ENCODE measurements at regions not wholly inside any gene's neighbourhood (a gene's known extent, or its start where the extent isn't known, plus 50 kb on each side); places are given as distances from the start of the nearest gene placed in this dataset.
"Not testable (repeated sequence)": the region's sequence is repeated elsewhere in the genome, so short reads cannot be mapped to it uniquely, and the experiment has no call there.

DNA sequence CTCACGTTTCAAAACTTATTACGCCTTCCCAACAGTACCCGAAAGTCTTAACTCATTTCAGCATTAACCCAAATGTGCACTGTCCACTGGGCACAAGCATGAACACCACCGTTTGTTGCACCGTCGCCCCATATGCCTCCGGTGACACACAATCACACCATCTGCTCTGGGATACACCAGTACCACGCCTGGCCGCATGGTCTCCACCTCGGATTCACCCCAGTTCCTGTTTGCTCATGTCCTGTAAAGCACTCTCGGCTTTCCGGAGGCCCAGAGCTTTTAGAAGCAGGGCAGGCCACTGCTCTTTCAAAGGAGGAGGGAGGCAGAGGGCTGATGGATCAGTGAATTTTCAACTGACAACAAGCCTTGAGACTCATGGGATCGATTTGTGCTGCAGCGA is 1570.0 kb upstream of the DEFB115 start:
- DNase-seq (ENCODE audit: low read depth in 2 of 2) = no peak

DNA sequence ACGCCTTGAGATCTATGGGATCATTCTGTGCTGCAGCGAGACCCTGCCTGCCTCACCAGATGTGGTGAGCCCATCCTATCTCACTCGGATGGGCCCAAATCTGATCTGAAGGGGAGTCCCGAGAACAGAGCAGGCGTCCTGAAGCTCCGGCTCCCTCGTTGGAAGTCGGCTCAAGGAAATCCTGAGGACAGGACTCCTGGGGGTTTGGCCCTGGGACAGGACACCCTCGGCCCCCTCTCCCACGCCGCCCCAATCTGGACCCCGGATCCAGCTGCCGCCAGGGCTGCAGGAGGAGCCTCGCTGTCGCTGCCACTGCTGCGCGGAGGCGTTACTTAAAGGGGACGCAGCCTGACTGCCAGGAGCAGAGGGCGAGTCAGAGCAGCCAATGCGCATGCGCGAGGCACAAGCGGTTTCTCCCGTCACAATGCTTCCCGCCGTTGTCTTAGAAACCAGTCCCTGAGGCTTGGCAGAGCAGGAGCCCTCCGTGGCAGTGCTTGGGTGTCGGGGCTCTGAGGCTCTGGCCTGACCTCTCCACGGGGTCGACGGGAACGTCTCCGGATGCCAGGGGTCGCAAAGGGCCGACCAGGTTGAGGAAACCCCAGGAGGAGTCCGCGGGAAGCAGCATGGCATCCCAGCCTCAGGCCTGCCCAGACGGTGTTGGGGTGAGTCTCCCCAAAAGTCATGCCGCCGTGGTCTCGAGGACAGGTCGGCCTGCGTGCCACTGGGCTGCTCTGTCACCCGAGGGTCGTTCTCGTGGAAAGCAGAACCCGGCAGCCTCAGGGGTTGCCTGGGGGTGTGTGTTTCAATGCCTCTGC is 1567.8 kb upstream of the DEFB115 start:
- DNase-seq (ENCODE audit: low read depth in 2 of 2) = peak in 1 of 2 donors; percentile 20

DNA sequence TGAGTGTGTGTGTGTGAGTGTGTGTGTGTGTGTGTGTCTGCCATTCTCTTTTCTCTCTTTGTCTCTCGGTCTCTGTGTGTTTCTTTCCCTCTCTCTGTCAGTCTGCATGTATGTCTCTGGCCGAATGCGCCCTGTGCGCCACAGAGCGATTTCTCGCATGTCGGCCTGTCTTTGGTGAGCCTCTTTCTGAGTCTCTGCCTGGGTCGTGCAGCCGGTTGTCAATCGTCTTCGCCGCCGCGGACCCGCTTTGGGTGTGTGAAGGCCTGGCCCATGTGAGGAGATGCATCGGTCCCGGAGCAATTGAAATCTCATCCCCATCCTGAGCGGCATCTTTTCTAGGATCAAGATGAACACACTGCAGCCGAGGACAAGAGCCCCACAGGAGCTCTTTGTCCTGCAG is 1567.2 kb upstream of the DEFB115 start:
- DNase-seq (ENCODE audit: low read depth in 2 of 2) = no peak

DNA sequence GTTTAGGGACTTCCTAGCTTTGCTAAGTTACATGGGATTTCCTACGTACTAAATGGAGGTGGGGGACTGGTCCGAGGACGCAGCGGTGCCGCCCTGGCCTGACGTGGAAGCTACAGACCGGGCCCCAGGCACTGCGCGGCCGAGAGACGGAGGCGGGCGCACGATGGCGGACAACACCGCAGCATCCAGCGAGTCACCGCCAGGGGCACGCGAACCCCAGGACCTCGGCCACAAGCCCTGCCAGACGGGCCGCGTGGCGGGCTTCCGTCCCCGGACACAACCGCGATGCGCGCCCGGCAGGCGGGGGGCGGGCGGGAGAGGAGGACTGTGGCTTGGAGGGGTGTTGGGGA is 1516.9 kb upstream of the DEFB115 start:
- DNase-seq (ENCODE audit: low read depth in 2 of 2) = no peak

DNA sequence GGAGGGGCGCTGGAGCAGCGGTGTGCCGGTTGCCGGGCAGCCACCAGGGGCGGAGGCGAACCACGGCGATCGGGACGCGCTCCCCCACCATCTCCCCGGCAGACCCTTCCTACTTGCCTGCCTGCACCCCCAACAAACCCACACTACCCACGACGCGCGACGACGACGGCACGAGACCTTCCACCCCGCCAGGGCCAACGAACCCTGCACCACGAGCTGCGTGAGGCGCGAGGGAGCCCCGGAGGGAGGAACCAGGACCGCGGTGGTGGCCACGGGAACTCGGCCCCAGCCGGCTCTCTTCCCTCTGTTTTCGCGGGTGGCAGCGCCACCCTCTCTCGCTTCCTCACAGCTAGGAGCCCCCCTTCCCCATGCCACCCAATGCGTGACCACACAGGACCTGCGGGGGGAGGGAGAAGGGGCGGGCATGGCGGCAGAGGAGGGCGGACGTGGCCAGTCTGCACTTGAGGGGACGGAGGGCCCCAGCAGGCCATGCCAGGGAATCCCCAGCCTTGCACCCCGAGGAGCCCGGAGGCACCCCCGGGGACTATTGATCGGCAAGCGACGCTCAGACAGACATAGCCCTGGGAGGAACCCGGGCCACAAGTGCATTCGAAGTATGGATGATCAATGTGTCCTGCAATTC is 1516.4 kb upstream of the DEFB115 start:
- no peak for DNase-seq (ENCODE audit: low read depth in 2 of 2)

DNA sequence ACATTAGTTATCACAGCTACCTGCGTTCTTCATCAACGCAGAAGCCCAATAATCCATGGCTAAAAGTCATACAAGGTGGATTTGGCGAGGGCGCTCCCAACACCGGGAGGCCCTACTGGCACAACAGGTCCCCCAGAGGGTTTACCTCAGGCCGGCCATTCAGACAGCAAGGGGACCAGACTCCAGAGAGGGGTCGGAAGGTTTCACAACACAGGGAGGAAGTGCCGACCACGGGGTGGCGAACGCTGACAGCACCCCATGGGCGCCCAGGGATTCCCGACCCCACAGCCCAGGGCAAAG is 1515.9 kb upstream of the DEFB115 start:
- DNase-seq (ENCODE audit: low read depth in 2 of 2) = no peak

DNA sequence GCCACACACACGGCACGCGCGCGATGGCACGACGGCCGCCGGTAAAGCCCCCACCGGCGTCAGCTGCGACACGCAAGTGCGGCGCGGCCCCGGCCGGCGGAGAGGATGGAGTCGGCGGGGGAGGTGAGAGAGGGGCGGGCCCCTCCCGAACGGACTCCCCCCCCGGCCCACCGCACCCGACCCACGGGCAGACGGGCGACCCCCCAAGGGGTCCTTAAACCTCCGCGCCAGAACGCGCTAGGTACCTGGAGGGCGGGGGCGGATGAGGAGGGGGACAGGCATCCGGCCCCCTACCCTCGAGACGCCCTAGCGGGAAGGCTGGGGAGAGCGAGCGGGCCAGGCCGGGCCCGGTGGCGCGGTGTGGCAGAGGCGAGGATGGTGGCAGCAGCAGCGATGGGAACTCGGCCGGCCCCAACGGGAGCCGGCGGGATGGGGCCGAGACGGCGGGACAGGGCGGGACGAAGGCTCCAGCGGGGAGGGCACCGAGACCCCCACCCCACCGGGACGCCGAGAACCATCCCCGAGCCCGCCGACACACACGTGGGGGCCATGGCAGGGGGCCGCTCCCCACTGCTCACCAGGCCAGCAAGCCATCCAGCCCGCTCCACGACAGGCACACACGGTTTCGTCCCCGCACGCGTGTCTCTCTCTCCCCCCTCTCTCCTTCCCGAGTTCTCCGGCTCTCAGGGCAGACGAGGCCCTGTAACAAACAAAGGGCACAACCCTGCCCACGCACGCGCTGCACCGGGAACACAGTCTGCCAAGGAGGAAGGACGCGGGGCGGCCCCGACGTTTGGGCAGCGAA is 1515.4 kb upstream of the DEFB115 start:
- no peak for DNase-seq (ENCODE audit: low read depth in 2 of 2)

DNA sequence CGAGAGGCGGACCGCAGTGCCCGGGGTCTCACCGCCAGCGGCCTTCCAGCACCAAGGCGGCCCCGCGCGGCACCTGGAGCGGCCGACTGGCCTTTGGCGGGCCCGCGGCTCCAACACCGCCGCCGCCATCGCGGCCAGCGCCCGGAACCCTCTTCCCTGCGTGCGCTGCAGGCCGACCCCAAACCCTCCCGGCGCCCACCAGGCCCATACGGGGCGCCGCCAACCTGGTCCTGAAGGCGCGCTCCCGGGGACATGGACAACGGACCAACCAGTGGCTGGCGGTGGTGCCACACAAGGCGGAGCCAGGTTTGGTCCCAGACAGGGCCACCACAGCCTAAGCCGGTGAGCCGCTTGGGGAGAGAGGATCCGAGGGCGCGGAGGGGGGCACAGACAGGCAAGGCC is 1514.8 kb upstream of the DEFB115 start:
- no peak for DNase-seq (ENCODE audit: low read depth in 2 of 2)

DNA sequence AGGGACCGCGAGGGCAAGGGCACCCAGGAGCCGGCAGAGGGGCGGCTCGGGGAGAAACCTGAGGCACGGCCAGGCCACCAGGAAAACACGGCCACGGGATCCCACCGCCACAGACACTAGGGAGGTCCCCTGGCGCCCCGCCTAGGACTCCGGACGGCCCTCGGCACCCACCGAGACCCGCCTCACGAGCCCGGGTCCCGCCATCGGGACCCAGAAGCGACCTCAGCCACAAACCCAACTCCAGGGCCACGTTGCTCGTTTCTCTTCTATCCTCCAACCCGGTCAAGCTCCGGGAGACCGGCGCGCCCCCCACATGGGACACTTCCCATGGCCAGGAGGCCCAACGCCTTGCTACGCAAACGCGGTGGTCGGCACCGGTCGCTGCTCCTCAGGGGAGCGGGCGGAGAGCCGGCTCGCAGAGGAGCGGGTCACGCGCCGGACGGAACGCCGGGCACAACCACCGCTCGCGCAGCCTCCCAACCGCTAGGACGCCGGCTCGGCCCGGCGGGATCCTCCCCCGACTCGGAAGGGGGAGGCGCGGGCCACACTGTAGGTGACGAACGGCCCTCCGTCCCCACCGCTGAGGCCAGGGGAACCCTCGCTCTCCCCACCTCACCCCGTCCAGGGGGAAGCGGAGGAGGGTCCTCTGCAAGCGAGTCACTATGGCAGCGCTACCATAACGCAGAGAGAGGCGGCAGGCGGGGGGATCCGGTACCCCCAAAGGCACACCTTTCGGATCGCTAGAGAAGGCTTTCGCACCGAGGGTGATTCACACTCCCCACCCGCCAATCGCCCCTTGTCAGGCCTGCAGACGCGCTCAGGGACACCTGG is 1514.1 kb upstream of the DEFB115 start:
- DNase-seq (ENCODE audit: low read depth in 2 of 2) = no peak

DNA sequence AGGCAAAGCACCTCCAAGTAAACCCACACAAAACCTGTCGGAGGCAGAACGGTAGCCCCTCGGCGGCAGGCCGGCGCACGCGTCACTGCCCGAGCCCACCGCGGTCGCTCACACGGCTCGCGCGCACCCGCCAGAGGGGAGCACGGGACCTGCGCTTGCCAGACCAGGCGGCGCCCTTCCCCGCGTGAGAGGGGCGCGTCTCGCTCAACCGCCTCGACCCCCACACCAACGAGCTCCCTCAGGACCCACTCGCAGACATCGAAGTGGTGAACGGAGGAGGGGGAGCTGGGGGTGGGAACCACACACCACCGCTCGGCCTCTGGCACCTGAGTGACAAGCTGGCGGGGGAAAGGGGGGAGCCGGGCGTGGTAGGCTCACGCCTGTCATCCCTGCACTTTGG is 1513.4 kb upstream of the DEFB115 start:
- no peak for DNase-seq (ENCODE audit: low read depth in 2 of 2)

DNA sequence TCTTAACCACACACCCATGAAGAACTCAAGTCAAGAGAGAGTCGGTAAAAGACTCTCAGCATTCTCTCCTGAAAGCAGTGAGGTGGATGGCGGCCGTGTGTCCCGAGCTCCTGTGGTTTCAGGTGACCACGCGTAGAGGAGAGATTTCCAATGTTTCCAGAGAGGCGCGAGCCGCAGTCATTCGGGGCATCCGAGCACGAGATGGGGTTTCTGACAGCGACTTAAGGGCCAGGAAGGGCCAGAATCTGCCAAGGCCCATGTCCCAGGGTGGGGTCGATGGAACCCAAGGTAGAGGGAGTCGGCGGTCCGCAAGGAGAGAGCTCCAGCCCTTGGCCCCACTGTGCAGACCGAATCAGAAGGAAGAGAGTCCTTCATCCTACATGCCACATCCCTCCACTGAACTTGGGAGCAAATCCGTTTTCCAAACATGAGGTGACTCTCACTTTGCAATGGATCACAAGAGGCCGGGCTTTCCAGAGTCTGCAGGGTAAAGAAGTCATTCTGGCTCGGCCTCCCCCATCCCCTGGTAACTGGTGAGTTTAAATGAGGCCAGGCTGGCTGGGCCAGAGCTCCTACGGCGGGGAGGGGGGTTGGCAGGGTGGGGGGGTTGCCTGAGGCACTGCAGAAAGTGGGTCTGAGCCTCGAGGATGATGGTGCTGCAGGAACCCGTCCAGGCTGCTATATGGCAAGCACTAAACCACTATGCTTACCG is 1511.8 kb upstream of the DEFB115 start:
- not testable (repeated sequence) for DNase-seq (ENCODE audit: low read depth in 2 of 2)

DNA sequence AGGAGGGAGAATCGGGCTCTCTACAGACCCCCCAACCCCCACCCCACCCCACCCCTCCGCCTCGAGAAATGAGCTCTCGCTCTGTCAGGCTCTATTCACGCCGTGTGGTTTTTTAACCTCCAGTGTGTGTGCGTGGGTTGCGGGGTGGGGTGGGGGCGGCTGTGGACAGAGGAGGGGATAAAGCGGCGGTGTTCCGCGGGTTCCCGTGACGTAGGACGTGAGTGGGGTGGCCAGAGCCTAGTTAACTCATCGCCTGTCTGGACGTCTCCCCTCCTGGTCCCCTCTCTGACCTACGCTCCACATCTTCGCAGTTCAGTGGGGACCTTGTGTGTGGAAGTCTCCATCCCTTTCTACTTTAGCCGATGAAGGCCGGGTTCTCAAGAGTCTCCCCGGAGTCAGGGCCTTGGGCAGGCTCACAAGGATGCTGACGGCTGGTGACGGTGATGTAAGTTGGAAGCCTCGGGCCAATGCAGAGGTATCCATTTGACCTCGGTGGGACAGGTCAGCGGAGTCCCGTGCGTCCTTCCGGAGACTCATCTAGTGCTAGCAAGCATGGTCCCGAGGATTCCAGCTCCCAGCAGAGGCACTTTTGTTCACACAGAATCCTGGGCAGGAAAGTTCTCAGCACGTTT is 1507.1 kb upstream of the DEFB115 start:
- DNase-seq (ENCODE audit: low read depth in 2 of 2) = no peak

DNA sequence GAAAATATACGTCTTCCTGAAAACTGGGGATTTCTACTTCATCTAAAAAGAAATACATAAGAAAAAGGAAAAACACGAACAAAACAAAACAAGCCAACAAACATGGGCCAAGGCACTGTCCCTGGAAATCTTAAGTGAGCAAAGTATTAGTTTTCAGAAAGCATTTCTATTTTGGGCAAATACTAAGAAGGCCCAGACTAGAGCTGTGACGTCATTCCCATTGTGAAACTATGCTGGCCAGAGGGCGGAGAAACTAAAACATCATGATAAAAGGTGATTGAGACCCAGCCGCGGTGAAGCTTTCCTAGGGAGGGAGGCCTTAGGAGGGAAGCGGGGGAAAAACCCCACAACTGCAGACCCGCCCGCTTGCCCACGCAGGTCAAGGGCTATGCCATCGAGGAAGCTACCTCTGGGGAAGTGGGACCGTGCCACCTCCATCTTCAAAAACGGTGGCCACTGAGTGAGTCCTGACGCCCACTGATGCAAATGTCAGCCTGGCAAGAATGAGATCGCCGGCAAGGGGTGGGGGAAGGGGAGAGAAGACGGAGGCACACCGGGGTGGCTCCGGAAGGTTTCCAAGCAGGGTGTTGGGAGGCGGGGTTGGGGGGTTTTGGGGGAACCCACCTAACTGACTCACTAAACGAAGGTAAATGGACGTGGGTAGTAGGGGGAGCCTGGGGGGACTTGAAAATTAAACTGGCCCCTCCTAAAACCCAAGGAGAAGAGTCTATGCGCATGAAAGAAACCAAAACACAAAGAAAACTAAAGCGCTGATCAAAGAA is 1504.6 kb upstream of the DEFB115 start:
- DNase-seq (ENCODE audit: low read depth in 2 of 2) = peak in 1 of 2 donors; percentile 24

DNA sequence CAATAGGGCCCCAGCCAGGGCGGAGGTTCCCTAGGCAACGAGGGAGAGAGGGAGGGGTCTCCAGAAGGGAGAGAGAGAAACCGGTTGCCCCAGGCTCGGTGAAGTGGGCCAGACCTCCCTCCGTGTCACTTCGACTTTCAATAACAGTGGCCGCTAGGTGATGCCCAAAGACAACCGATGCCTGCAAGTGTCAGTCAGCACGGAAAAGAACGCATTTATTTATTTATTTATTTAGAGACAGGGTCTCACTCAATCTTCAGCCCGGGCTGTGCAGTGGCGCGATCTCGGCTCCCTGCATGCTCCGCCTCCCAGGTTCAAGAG is 1504.1 kb upstream of the DEFB115 start:
- DNase-seq (ENCODE audit: low read depth in 2 of 2) = peak in 1 of 2 donors; percentile 36

DNA sequence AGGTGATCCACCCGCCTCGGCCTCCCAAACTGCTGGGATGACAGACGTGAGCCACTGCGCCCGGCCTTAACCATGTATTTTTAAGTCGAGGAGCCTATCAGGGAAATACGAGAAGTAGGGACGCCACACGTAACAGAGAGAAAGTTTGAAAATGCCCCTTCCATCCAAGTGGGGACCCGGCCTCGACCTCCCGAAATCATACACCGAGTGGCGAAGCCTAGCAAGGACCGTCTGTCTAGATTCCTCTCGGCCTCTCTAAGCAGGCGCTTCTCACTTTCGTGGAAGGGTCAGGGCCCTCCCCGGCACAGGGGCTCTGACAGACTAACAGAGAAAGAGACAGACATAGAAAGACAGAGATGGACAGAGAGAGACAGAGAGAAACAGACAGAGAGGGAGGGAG is 1503.6 kb upstream of the DEFB115 start:
- DNase-seq (ENCODE audit: low read depth in 2 of 2) = not testable (repeated sequence)

DNA sequence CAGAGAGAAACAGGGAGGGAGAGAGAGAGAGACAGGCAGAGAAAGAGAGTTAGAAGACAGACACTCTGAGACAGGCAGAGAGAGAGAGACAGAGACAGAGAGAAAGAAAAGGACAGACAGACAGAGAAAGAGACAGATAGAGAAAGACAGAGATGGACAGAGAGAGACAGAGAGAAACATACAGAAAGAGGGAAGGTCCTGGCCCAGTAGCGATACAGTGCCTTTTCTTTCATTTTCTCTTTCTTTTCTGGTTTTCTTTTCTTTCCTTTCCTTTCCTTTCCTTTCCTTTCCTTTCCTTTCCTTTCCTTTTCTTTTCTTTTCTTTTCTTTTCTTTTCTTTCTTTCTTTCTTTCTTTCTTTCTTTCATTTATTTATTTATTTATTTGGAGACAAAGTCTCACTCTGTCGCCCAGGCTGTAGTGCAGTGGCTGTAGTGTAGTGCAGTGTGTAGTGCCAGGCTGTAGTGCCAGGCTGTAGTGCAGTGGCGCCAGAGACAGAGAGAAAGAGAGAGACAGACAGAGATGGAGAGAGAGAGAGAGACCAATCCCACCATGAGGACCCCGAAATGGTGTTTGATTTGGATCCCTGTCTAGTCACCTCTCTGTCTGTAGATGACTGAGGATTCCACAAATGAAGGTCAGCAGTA is 1501.5 kb upstream of the DEFB115 start:
- not testable (repeated sequence) for DNase-seq (ENCODE audit: low read depth in 2 of 2)

DNA sequence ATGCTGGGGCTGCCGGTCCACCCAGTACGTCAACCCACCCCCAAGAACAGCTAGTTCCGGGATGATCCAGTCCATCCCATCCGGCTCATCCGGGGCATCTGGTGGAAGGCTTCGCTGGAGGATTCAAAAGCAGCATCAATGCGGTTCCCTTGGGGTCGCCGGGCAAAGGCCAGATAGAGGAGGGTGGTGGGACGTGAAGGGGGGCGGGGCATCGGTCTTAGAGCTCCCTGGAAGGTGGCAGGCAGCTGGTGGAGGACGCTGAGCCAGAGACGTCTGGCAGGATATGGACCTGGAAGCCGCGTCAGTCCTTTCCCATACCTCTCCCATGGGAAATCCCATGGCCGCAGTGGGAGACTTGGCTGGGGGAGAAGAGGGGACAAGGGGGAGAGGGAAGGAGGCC is 1500.8 kb upstream of the DEFB115 start:
- no peak for DNase-seq (ENCODE audit: low read depth in 2 of 2)

DNA sequence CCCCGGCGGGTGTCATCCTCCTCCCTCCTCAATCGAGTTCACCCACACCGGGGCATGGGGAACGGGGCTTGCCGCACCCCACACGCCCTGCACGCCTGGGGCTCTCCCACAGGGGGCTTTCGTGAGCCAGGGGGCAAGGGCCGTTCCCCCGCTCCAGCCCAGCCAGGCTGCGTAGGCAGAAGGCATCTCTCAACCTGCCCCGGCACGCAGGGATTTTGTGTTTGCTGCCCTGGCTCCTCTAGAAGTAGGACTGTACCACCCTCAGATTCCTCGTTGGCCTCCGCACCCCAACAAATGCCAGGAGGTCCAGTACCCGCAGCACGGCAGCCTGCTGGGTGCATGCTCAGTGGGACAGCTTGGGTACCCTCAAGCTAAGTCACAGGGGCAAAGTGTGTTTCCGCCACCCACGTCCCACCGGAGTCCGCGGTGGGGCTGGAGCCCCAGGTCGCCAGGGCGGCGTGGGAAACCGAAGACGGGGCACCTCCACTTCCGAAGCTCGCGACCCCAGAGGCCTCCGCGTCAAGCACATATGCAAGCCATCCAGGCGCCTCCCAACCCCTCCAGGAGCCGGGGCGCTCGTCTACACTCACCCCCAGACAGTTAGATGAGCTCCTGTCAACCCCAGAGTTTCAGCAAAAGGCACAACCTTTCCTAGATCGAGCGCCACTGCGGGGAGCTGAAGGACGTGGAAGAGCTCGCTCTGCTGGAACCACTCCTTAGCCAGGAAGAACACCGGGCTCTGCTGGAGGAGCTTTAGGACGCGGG is 1495.7 kb upstream of the DEFB115 start:
- DNase-seq (ENCODE audit: low read depth in 2 of 2) = not testable (repeated sequence)

DNA sequence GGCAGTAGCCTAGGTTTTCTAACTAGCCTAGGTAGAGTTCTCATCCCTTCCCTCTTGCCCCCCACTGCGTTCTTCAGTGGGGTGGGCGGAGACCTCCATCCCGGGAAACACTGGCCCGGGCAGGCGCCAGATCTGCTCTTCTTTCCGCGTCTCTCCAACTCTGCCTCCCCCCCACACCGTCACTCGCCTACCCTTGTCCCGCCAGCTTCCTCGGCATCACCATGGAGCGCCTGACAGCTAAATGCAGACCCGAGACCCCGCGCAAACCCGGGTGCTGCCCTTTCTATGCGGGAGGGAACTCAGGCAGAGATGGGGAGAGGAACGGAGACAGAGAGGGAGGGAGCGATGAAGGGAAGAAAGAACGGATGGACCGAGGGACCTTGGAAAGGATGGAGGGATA is 1494.8 kb upstream of the DEFB115 start:
- no peak for DNase-seq (ENCODE audit: low read depth in 2 of 2)
